IMR-90 (cell line): ENCODE measurements at regions not wholly inside any gene's neighbourhood (a gene's known extent, or its start where the extent isn't known, plus 50 kb on each side); places are given as distances from the start of the nearest gene placed in this dataset.

Experiments
- ATAC-seq: fragments of 200-7000 bp; cut with Tn5 transposase; 2 replicates; pipeline ENCODE4 v1.9.1; 2020; ENCODE audit warnings: low read depth, mild to moderate bottlenecking, moderate library complexity
- BruUV-seq: library from RNA; stranded (reverse); fragments of 400-500 nt; replicated peaks from 2 replicates; lab custom pipeline; 2021; lab: Mats Ljungman, UMichigan
- CTCF ChIA-PET: fragments of 300-600 bp; formaldehyde crosslinking; extraction: SDS; loops from one replicate; lab custom pipeline; 2021; ENCODE audit warnings: antibody characterized with exemption; lab: Yijun Ruan, JAX
- POLR2A ChIA-PET: fragments of 300-600 bp; sonication (Branson Sonifier 250); formaldehyde crosslinking; loops from one replicate; lab custom pipeline; 2022; ENCODE audit warnings: antibody characterized with exemption; ENCODE audit not compliant: unreplicated experiment; lab: Charles Lee
- DNase-seq: peaks from one replicate; pipeline ENCODE4 v3.0.0; 2013
- H2AFZ ChIP-seq: replicated peaks from 2 replicates; pipeline ENCODE3; 2013; ENCODE audit warnings: low read length, mild to moderate bottlenecking; ENCODE audit not compliant: poor library complexity
- H2AK5ac ChIP-seq: 2 replicates; pipeline ENCODE4 v1.6.1; 2013; ENCODE audit warnings: low read depth, low read length, inconsistent platforms
- H2AK9ac ChIP-seq: replicated peaks from 2 replicates; pipeline ENCODE3; 2013; ENCODE audit warnings: mild to moderate bottlenecking, low read depth, low read length, moderate library complexity; ENCODE audit not compliant: poor library complexity
- H2BK120ac ChIP-seq: 2 replicates; pipeline ENCODE4 v1.6.1; 2013; ENCODE audit warnings: low read depth, low read length, inconsistent platforms
- H2BK15ac ChIP-seq: 3 replicates; pipeline ENCODE4 v1.6.1; 2013; ENCODE audit warnings: low read depth, low read length, inconsistent platforms
- H2BK20ac ChIP-seq: 2 replicates; pipeline ENCODE4 v1.6.1; 2013; ENCODE audit warnings: low read depth, mild to moderate bottlenecking, inconsistent platforms, low read length, moderate library complexity
- H2BK5ac ChIP-seq: 2 replicates; pipeline ENCODE4 v1.6.1; 2013; ENCODE audit warnings: mild to moderate bottlenecking, low read depth, low read length, inconsistent platforms; ENCODE audit not compliant: poor library complexity, severe bottlenecking
- H3K14ac ChIP-seq: replicated peaks from 2 replicates; pipeline ENCODE4 v1.6.1; 2013; ENCODE audit warnings: low read depth, low read length, inconsistent platforms
- H3K18ac ChIP-seq: 2 replicates; pipeline ENCODE4 v1.6.1; 2013; ENCODE audit warnings: low read depth, low read length, control low read depth
- H3K23ac ChIP-seq: 2 replicates; pipeline ENCODE4 v1.6.1; 2013; ENCODE audit warnings: low read depth, low read length, inconsistent platforms
- H3K27ac ChIP-seq: 2 replicates; pipeline ENCODE4 v1.5.1; 2013; ENCODE audit warnings: mild to moderate bottlenecking, control low read depth, low read length; ENCODE audit not compliant: insufficient read depth
- H3K27me3 ChIP-seq: 2 replicates; pipeline ENCODE4 v1.6.1; 2013; ENCODE audit warnings: low read length; ENCODE audit not compliant: control insufficient read depth, insufficient read depth
- H3K36me3 ChIP-seq: 2 replicates; pipeline ENCODE4 v1.6.1; 2013; ENCODE audit warnings: low read length, mixed read lengths; ENCODE audit not compliant: control insufficient read depth, insufficient read depth
- H3K4ac ChIP-seq: 2 replicates; pipeline ENCODE4 v1.6.1; 2013; ENCODE audit warnings: low read depth, low read length, inconsistent platforms
- H3K4me1 ChIP-seq: 2 replicates; pipeline ENCODE4 v1.6.1; 2013; ENCODE audit warnings: low read length, mixed read lengths; ENCODE audit not compliant: control insufficient read depth, insufficient read depth
- H3K4me2 ChIP-seq: 2 replicates; pipeline ENCODE4 v1.6.1; 2013; ENCODE audit warnings: low read depth, mild to moderate bottlenecking, control low read depth, low read length, moderate library complexity
- H3K4me3 ChIP-seq: 2 replicates; pipeline ENCODE4 v1.5.1; 2013; ENCODE audit warnings: low read depth, mild to moderate bottlenecking, control low read depth, low read length, moderate library complexity; ENCODE audit not compliant: insufficient read depth
- H3K56ac ChIP-seq: 2 replicates; pipeline ENCODE4 v1.6.1; 2013; ENCODE audit warnings: low read length, inconsistent platforms; ENCODE audit not compliant: insufficient read depth; ENCODE audit errors: extremely low read depth
- H3K79me1 ChIP-seq, 2 experiments: 2 replicates each; pipeline ENCODE4 v1.6.1; 2013; ENCODE audit warnings: low read length in 2 of 2, inconsistent platforms in 1 of 2, low read depth in 1 of 2
- H3K9ac ChIP-seq: 2 replicates; pipeline ENCODE4 v1.6.1; 2013; ENCODE audit warnings: low read depth, low read length, control low read depth
- H3K9me1 ChIP-seq: 2 replicates; pipeline ENCODE4 v1.6.1; 2013; ENCODE audit warnings: low read length, inconsistent platforms; ENCODE audit not compliant: insufficient read depth
- H3K9me3 ChIP-seq: 2 replicates; pipeline ENCODE4 v1.6.1; 2013; ENCODE audit warnings: low read length; ENCODE audit not compliant: control insufficient read depth, insufficient read depth
- H4K20me1 ChIP-seq: 2 replicates; pipeline ENCODE4 v1.6.1; 2013; ENCODE audit warnings: low read length, inconsistent platforms; ENCODE audit not compliant: insufficient read depth
- H4K5ac ChIP-seq: 2 replicates; pipeline ENCODE4 v1.6.1; 2013; ENCODE audit warnings: mild to moderate bottlenecking, low read depth, low read length, control low read depth
- H4K8ac ChIP-seq, 2 experiments: 2 replicates each; pipeline ENCODE4 v1.6.1; 2013; ENCODE audit warnings: low read depth in 2 of 2, low read length in 2 of 2, control low read depth in 1 of 2, inconsistent platforms in 1 of 2
- H4K91ac ChIP-seq: 2 replicates; pipeline ENCODE4 v1.6.1; 2013; ENCODE audit warnings: low read depth, low read length, inconsistent platforms; ENCODE audit not compliant: insufficient read depth
- BHLHE40 ChIP-seq: fragments of 150-350 bp; IDR thresholded peaks from 2 replicates; pipeline ENCODE4 v1.6.1; 2016; ENCODE audit warnings: mild to moderate bottlenecking, low read depth, low read length
- CEBPB ChIP-seq: IDR thresholded peaks from 2 replicates; pipeline ENCODE4 v1.6.1; 2012; ENCODE audit warnings: low read depth, low read length, improper control_type of control experiment
- CHD1 ChIP-seq: IDR thresholded peaks from 2 replicates; pipeline ENCODE4 v1.6.1; 2012; ENCODE audit warnings: low read depth, low read length, improper control_type of control experiment
- FOS ChIP-seq: fragments of 150-350 bp; IDR thresholded peaks from 2 replicates; pipeline ENCODE4 v1.6.1; 2016; ENCODE audit warnings: low read depth, low read length
- MAFK ChIP-seq: IDR thresholded peaks from 2 replicates; pipeline ENCODE4 v1.6.1; 2012; ENCODE audit warnings: low read depth, low read length, improper control_type of control experiment
- MAZ ChIP-seq: IDR thresholded peaks from 2 replicates; pipeline ENCODE4 v1.6.1; 2012; ENCODE audit warnings: low read depth, mild to moderate bottlenecking, low read length, improper control_type of control experiment, moderate library complexity, borderline replicate concordance
- MXI1 ChIP-seq: IDR thresholded peaks from 2 replicates; pipeline ENCODE4 v1.6.1; 2012; ENCODE audit warnings: low read depth, mild to moderate bottlenecking, low read length, moderate library complexity, borderline replicate concordance
- POLR2A ChIP-seq: IDR thresholded peaks from 2 replicates; pipeline ENCODE4 v1.6.1; 2012; ENCODE audit warnings: mild to moderate bottlenecking, low read depth, low read length
- RCOR1 ChIP-seq: IDR thresholded peaks from 2 replicates; pipeline ENCODE4 v1.6.1; 2012; ENCODE audit warnings: mild to moderate bottlenecking, low read length, improper control_type of control experiment; ENCODE audit not compliant: insufficient replicate concordance
- RFX5 ChIP-seq: IDR thresholded peaks from 2 replicates; pipeline ENCODE4 v1.8.0; 2012; ENCODE audit warnings: low read depth, mild to moderate bottlenecking, low read length, moderate library complexity
- SMC3 ChIP-seq: fragments of 150-350 bp; IDR thresholded peaks from 2 replicates; pipeline ENCODE4 v1.6.1; 2016; ENCODE audit warnings: low read depth, mild to moderate bottlenecking, antibody characterized with exemption, low read length, moderate library complexity
- dilution Hi-C: fragments of 300-500 bp; cut with HindIII; formaldehyde crosslinking; loops from one replicate; pipeline ENCODE4 v1.14.3; 2018; ENCODE audit warnings: low sequenced_read_pairs; ENCODE audit not compliant: unreplicated experiment
- in situ Hi-C: fragments of 300-500 bp; cut with MboI; formaldehyde crosslinking; loops from 3 replicates; pipeline ENCODE4 v1.14.3; 2019; ENCODE audit warnings: low sequenced_read_pairs, inconsistent platforms, mixed read lengths
- intact Hi-C: fragments of 100-400 bp; cut with micrococcal nuclease; formaldehyde crosslinking; loops from 2 replicates; pipeline ENCODE4 v1.10.0; 2022
- TF ChIP-seq, protein P1 (sequence below): fragments of 150-350 bp; IDR thresholded peaks from 2 replicates; pipeline ENCODE4 v1.6.1; 2017; ENCODE audit warnings: mild to moderate bottlenecking, antibody characterized with exemption, low read length, low read depth
- TF ChIP-seq, protein P2 (sequence below): conservative IDR thresholded peaks from 2 replicates; pipeline ENCODE4 v1.5.1; 2012; ENCODE audit warnings: mild to moderate bottlenecking, low read depth, low read length, improper control_type of control experiment

DNA sequence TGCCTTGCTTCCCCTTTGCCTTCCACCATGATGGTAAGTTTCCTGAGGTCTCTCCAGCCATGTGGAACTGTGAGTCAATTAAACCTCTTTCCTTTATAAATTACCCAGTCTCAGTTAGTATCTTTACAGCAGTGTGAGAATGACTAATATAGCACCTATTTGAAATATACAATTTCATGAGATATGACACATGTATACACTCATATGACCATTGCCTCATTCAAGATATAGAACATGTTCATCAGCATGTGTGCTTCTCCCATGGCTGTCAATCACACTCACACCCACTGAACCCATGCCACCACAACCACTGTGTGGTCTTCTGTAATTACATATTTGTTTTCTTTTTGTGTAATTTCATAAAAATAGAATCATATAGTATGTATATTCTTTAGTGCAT lies 599.5 kb upstream of the EPHA6 start:
- ChIA-PET POLR2A (no interaction called here), CTCF (no interaction called here)
- Histone ChIP-seq H3K4me1 (no peaks in the 10 kb centered on the region), H3K27me3 (no peaks in the 10 kb centered on the region), H2BK15ac (no peak overlapping the region), H3K4ac (no peak overlapping the region), H3K23ac (no peak overlapping the region), H4K8ac (no peak overlapping the region), H4K91ac (no peak overlapping the region), H3K36me3 (no peaks in the 10 kb centered on the region), H3K56ac (no peak overlapping the region), H4K20me1 (no peaks in the 10 kb centered on the region), H2AK9ac (no peak overlapping the region), H3K79me1 (no peaks in the 10 kb centered on the region), H2AFZ (no peak overlapping the region), H3K9me1 (no peaks in the 10 kb centered on the region), H2BK20ac (no peak overlapping the region), H3K9ac (no peak overlapping the region), H4K5ac (no peak overlapping the region), H2BK5ac (no peak overlapping the region), H3K18ac (no peak overlapping the region), H2BK120ac (no peak overlapping the region), H3K4me3 (no peak overlapping the region), H2AK5ac (no peak overlapping the region), H3K9me3 (peaks cover 1% of the 10 kb centered on the region; the same call in 1 of the 2 replicates), H3K4me2 (no peak overlapping the region), H3K14ac (no peak overlapping the region), H3K27ac (no peak overlapping the region)
- intact Hi-C loops, result no loop called here
- no TSS peak for BruUV-seq
- TF ChIP-seq MAZ, result no peak
- TF ChIP-seq MAFK, result no peak
- no peak for TF ChIP-seq MXI1
- TF ChIP-seq, protein P1, sequence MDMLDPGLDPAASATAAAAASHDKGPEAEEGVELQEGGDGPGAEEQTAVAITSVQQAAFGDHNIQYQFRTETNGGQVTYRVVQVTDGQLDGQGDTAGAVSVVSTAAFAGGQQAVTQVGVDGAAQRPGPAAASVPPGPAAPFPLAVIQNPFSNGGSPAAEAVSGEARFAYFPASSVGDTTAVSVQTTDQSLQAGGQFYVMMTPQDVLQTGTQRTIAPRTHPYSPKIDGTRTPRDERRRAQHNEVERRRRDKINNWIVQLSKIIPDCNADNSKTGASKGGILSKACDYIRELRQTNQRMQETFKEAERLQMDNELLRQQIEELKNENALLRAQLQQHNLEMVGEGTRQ, result no peak
- TF ChIP-seq, protein P2, sequence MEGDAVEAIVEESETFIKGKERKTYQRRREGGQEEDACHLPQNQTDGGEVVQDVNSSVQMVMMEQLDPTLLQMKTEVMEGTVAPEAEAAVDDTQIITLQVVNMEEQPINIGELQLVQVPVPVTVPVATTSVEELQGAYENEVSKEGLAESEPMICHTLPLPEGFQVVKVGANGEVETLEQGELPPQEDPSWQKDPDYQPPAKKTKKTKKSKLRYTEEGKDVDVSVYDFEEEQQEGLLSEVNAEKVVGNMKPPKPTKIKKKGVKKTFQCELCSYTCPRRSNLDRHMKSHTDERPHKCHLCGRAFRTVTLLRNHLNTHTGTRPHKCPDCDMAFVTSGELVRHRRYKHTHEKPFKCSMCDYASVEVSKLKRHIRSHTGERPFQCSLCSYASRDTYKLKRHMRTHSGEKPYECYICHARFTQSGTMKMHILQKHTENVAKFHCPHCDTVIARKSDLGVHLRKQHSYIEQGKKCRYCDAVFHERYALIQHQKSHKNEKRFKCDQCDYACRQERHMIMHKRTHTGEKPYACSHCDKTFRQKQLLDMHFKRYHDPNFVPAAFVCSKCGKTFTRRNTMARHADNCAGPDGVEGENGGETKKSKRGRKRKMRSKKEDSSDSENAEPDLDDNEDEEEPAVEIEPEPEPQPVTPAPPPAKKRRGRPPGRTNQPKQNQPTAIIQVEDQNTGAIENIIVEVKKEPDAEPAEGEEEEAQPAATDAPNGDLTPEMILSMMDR, result no peak
- no peak for TF ChIP-seq RFX5
- TF ChIP-seq CHD1, result no peak
- TF ChIP-seq RCOR1, result no peak
- TF ChIP-seq BHLHE40, result no peak
- no peak for TF ChIP-seq CEBPB
- TF ChIP-seq SMC3, result no peak
- TF ChIP-seq POLR2A, result no peak
- no peak for TF ChIP-seq FOS
- ATAC-seq (no peak), DNase-seq (no peak)
- in situ Hi-C loops, result no loop called here
- dilution Hi-C loops, result no loop called here
